ENCODE measurements at regions not wholly inside any gene's neighbourhood (a gene's known extent, or its start where the extent isn't known, plus 50 kb on each side); places are given as distances from the start of the nearest gene placed in this dataset.
"Not testable (repeated sequence)": the region's sequence is repeated elsewhere in the genome, so short reads cannot be mapped to it uniquely, and the experiment has no call there.

DNA sequence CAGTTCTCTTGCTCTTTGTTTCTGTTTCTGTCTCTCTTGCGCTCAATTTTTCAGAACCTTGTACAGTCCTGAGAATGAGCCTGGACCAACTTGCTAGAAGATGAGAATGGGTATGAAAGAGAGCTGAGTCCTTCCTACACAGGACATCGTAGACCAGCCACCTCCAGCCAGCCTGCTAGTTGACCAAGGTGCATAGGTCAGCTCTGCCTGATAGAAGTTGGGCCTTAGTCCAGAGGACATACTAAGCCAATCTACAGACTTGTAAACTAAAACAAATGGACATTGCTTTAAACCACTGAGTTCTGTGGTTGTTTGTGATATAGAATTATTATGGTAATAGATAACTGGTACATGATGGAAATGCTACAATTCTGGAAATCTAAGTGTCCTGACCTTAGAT lies 236.4 kb upstream of the ZFP64 start:
- H3K27ac Mint-ChIP-seq (ENCODE audit: unreplicated experiment): no peak overlapping the region

DNA sequence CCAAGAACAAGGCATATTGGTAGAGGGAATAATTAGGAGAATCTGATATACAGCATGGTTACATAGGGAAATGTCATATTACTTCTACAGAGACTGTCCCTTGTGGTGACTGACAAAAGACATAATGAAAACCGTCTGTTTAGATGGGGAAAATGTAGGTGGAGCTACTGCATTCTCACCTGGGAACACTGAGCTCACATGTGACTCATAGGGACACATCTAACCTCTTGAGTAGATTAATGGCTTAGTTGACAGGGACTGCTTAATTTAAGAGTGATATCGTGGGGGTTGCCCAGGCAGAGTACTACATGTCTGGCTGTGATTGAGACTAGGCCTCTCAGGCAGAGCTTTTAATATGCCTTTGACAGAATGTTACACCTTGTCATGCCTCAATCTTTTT lies 235.3 kb upstream of the ZFP64 start:
- DNase-seq (ENCODE audit: low spot score): no peak
- no peaks in the 10 kb centered on the region for H3K4me1 Mint-ChIP-seq (ENCODE audit: low read depth)
- H3K36me3 Mint-ChIP-seq (ENCODE audit: low read depth): no peaks in the 10 kb centered on the region
- H3K27ac Mint-ChIP-seq (ENCODE audit: unreplicated experiment): no peak overlapping the region
- peaks cover 4% of the 10 kb centered on the region for H3K9me3 Mint-ChIP-seq (ENCODE audit: low read depth)
- H3K27me3 Mint-ChIP-seq (ENCODE audit: low read depth): no peaks in the 10 kb centered on the region
- H3K4me3 Mint-ChIP-seq (ENCODE audit: unreplicated experiment): no peak overlapping the region
- TF ChIP-seq, protein P1, sequence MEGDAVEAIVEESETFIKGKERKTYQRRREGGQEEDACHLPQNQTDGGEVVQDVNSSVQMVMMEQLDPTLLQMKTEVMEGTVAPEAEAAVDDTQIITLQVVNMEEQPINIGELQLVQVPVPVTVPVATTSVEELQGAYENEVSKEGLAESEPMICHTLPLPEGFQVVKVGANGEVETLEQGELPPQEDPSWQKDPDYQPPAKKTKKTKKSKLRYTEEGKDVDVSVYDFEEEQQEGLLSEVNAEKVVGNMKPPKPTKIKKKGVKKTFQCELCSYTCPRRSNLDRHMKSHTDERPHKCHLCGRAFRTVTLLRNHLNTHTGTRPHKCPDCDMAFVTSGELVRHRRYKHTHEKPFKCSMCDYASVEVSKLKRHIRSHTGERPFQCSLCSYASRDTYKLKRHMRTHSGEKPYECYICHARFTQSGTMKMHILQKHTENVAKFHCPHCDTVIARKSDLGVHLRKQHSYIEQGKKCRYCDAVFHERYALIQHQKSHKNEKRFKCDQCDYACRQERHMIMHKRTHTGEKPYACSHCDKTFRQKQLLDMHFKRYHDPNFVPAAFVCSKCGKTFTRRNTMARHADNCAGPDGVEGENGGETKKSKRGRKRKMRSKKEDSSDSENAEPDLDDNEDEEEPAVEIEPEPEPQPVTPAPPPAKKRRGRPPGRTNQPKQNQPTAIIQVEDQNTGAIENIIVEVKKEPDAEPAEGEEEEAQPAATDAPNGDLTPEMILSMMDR (IDR thresholded peaks at IDR 0.05): no peak

More for the DNA sequence above, 236.4 kb upstream of the ZFP64 start:
- Mint-ChIP-seq H3K9me3 (ENCODE audit: low read depth) (peaks cover 4% of the 10 kb centered on the region), H3K4me1 (ENCODE audit: low read depth) (no peaks in the 10 kb centered on the region), H3K36me3 (ENCODE audit: low read depth) (no peaks in the 10 kb centered on the region), H3K27me3 (ENCODE audit: low read depth) (no peaks in the 10 kb centered on the region), H3K4me3 (ENCODE audit: unreplicated experiment) (no peak overlapping the region)
- no peak for DNase-seq (ENCODE audit: low spot score)
- TF ChIP-seq, protein P1 (IDR thresholded peaks at IDR 0.05): no peak

- DNase-seq (ENCODE audit: low spot score): no peak
- TF ChIP-seq, protein P1 (IDR thresholded peaks at IDR 0.05): no peak
- no peaks in the 10 kb centered on the region for H3K36me3 Mint-ChIP-seq (ENCODE audit: low read depth)
- H3K9me3 Mint-ChIP-seq (ENCODE audit: low read depth): peaks cover 4% of the 10 kb centered on the region
- no peak overlapping the region for H3K27ac Mint-ChIP-seq (ENCODE audit: unreplicated experiment)
- H3K4me3 Mint-ChIP-seq (ENCODE audit: unreplicated experiment): no peak overlapping the region
- no peaks in the 10 kb centered on the region for H3K4me1 Mint-ChIP-seq (ENCODE audit: low read depth)
- no peaks in the 10 kb centered on the region for H3K27me3 Mint-ChIP-seq (ENCODE audit: low read depth)
Observed at GRCh38 chr20:52425701-52426100, 234.1 kb upstream of the ZFP64 start.

- Mint-ChIP-seq H3K4me3 (ENCODE audit: unreplicated experiment) (no peak overlapping the region), H3K27me3 (ENCODE audit: low read depth) (no peaks in the 10 kb centered on the region), H3K4me1 (ENCODE audit: low read depth) (no peaks in the 10 kb centered on the region), H3K36me3 (ENCODE audit: low read depth) (no peaks in the 10 kb centered on the region), H3K27ac (ENCODE audit: unreplicated experiment) (no peak overlapping the region), H3K9me3 (ENCODE audit: low read depth) (peaks cover 5% of the 10 kb centered on the region)
- no peak for DNase-seq (ENCODE audit: low spot score)
- TF ChIP-seq, protein P1 (IDR thresholded peaks at IDR 0.05): no peak
Observed at GRCh38 chr20:52425253-52425652, 233.7 kb upstream of the ZFP64 start.

DNA sequence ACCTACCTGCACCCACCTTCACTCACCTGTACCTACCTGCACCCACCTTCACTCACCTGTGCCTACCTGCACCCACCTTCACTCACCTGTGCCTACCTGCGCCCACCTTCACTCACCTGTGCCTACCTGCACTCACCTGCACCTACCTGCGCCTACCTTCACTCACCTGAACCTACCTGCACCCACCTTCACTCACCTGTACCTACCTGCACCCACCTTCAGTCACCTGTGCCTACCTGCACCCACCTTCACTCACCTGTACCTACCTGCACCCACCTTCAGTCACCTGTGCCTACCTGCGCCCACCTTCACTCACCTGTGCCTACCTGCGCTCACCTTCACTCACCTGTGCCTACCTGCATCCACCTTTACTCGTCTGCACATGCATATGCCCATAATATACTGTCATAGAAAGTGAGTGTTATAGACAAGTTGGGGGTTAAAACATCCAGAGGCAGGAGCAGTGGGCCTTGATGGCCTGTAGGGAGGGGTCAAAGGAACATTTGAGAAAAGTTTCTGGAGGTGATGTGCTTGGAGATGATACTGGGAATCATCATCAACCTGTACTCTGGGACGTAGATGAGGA lies 232.9 kb upstream of the ZFP64 start:
- H3K4me3 Mint-ChIP-seq (ENCODE audit: unreplicated experiment); H3K4me1 Mint-ChIP-seq (ENCODE audit: low read depth); H3K9me3 Mint-ChIP-seq (ENCODE audit: low read depth); DNase-seq (ENCODE audit: low spot score); H3K36me3 Mint-ChIP-seq (ENCODE audit: low read depth); H3K27me3 Mint-ChIP-seq (ENCODE audit: low read depth): not testable (repeated sequence)
- peak overlapping the region; percentile 52 for H3K27ac Mint-ChIP-seq (ENCODE audit: unreplicated experiment)

GRCh38 chr20:52423536-52424140 lies 232.1 kb upstream of the ZFP64 start:
- H3K4me3 Mint-ChIP-seq (ENCODE audit: unreplicated experiment); H3K27me3 Mint-ChIP-seq (ENCODE audit: low read depth); H3K4me1 Mint-ChIP-seq (ENCODE audit: low read depth); DNase-seq (ENCODE audit: low spot score); H3K36me3 Mint-ChIP-seq (ENCODE audit: low read depth); H3K27ac Mint-ChIP-seq (ENCODE audit: unreplicated experiment): not testable (repeated sequence)
- peaks cover 12% of the 10 kb centered on the region for H3K9me3 Mint-ChIP-seq (ENCODE audit: low read depth)
